Activated CD8-positive, alpha-beta T cell treated with anti-CD3 and anti-CD28 coated beads for 36 hours (primary cell): ENCODE measurements at regions not wholly inside any gene's neighbourhood (a gene's known extent, or its start where the extent isn't known, plus 50 kb on each side); places are given as distances from the start of the nearest gene placed in this dataset.

Experiments used
- ATAC-seq: fragments of 200-7000 bp; cut with Tn5 transposase; one replicate; pipeline ENCODE4 v1.10.0; 2021; ENCODE audit warnings: mild to moderate bottlenecking, moderate library complexity
- CTCF ChIA-PET: fragments of 350-600 bp; sonication (Branson Sonifier 250); formaldehyde crosslinking; loops from one replicate; lab custom pipeline; 2021; ENCODE audit warnings: antibody characterized with exemption; lab: Charles Lee
- POLR2A ChIA-PET: fragments of 350-600 bp; sonication (Branson Sonifier 250); formaldehyde crosslinking; loops from one replicate; lab custom pipeline; 2021; ENCODE audit warnings: antibody characterized with exemption; lab: Charles Lee
- DNase-seq: peaks from one replicate; pipeline ENCODE4 v3.0.0-alpha.2; 2020
- H3K27ac Mint-ChIP-seq: one replicate; pipeline ENCODE4 v1.8.0; 2021; ENCODE audit warnings: mild to moderate bottlenecking, mixed read lengths
- H3K27me3 Mint-ChIP-seq: one replicate; pipeline ENCODE4 v1.8.0; 2021; ENCODE audit warnings: mixed read lengths
- H3K36me3 Mint-ChIP-seq: one replicate; pipeline ENCODE4 v1.8.0; 2021; ENCODE audit warnings: low read depth, mixed read lengths
- H3K4me1 Mint-ChIP-seq: one replicate; pipeline ENCODE4 v1.8.0; 2021; ENCODE audit warnings: low read depth, mixed read lengths
- H3K4me3 Mint-ChIP-seq: one replicate; pipeline ENCODE4 v1.8.0; 2021; ENCODE audit warnings: mild to moderate bottlenecking, moderate library complexity, mixed read lengths
- H3K9me3 Mint-ChIP-seq: one replicate; pipeline ENCODE4 v1.8.0; 2021; ENCODE audit warnings: mixed read lengths
- CTCF ChIP-seq: fragments of 200-600 bp; IDR thresholded peaks from one replicate; pipeline ENCODE4 v1.8.0; 2022; ENCODE audit warnings: antibody characterized with exemption, mild to moderate bottlenecking
- intact Hi-C: fragments of 100-400 bp; cut with micrococcal nuclease; formaldehyde crosslinking; loops from one replicate; pipeline ENCODE4 v1.10.0; 2022

GRCh38 chr2:48145845-48146452, 168.5 kb upstream of the FOXN2 start:
- peaks cover 2% of the 10 kb centered on the region for H3K36me3 Mint-ChIP-seq
- ChIA-PET POLR2A (interaction anchor here (0.6 to 1.3 kb wide), 2 partner anchors 10 to 270 kb away, joined by 3 to 4 read pairs; no protein-coding TSS in a partner anchor), CTCF (interaction anchor here (1.0 to 1.1 kb wide), 3 partner anchors 11 to 289 kb away, joined by 3 read pairs; no protein-coding TSS in a partner anchor)
- ATAC-seq (peak; percentile 78), DNase-seq (peak; percentile 38)
- H3K9me3 Mint-ChIP-seq = no peaks in the 10 kb centered on the region
- H3K27me3 Mint-ChIP-seq = no peaks in the 10 kb centered on the region
- peak overlapping the region; percentile 77 for H3K27ac Mint-ChIP-seq
- TF ChIP-seq CTCF = no peak
- intact Hi-C loops = no loop called here
- H3K4me1 Mint-ChIP-seq = peaks cover 21% of the 10 kb centered on the region
- no peak overlapping the region for H3K4me3 Mint-ChIP-seq

- CTCF ChIA-PET = interaction anchor here (1.0 to 1.1 kb wide), 2 partner anchors 11 to 289 kb away, joined by 3 read pairs; no protein-coding TSS in a partner anchor
Observed at GRCh38 chr2:48146552-48146951, 167.9 kb upstream of the FOXN2 start.

GRCh38 chr2:48147719-48148118, 166.8 kb upstream of the FOXN2 start:
- CTCF ChIA-PET = interaction anchor here (1.0 kb wide), 1 partner anchor 23 kb away, joined by 3 read pairs; no protein-coding TSS in a partner anchor
- no peaks in the 10 kb centered on the region for H3K9me3 Mint-ChIP-seq
- TF ChIP-seq CTCF = no peak
- H3K4me1 Mint-ChIP-seq = peaks cover 21% of the 10 kb centered on the region
- POLR2A ChIA-PET = no interaction called here
- peaks cover 2% of the 10 kb centered on the region for H3K36me3 Mint-ChIP-seq
- ATAC-seq = no peak
- DNase-seq = no peak
- intact Hi-C loops = no loop called here
- no peak overlapping the region for H3K4me3 Mint-ChIP-seq
- no peaks in the 10 kb centered on the region for H3K27me3 Mint-ChIP-seq
- H3K27ac Mint-ChIP-seq = no peak overlapping the region

More at GRCh38 chr2:48146552-48146951, 167.9 kb upstream of the FOXN2 start:
- peak overlapping the region; percentile 77 for H3K27ac Mint-ChIP-seq
- intact Hi-C loops = no loop called here
- DNase-seq (peak; percentile 18), ATAC-seq (peak; percentile 32)
- TF ChIP-seq CTCF = no peak
- peaks cover 21% of the 10 kb centered on the region for H3K4me1 Mint-ChIP-seq
- H3K9me3 Mint-ChIP-seq = no peaks in the 10 kb centered on the region
- peaks cover 2% of the 10 kb centered on the region for H3K36me3 Mint-ChIP-seq
- POLR2A ChIA-PET = interaction anchor here (1.3 kb wide), 1 partner anchor 11 kb away, joined by 4 read pairs; no protein-coding TSS in a partner anchor
- H3K27me3 Mint-ChIP-seq = no peaks in the 10 kb centered on the region
- no peak overlapping the region for H3K4me3 Mint-ChIP-seq

- Mint-ChIP-seq H3K4me3 (no peak overlapping the region), H3K27me3 (no peaks in the 10 kb centered on the region), H3K36me3 (peaks cover 2% of the 10 kb centered on the region), H3K9me3 (no peaks in the 10 kb centered on the region), H3K27ac (no peak overlapping the region), H3K4me1 (peaks cover 21% of the 10 kb centered on the region)
- intact Hi-C loops = no loop called here
- ChIA-PET POLR2A (no interaction called here), CTCF (no interaction called here)
- TF ChIP-seq CTCF = no peak
- ATAC-seq = no peak
- DNase-seq = no peak
Observed at GRCh38 chr2:48148841-48149430, 165.5 kb upstream of the FOXN2 start.

GRCh38 chr2:48157150-48157549, 157.3 kb upstream of the FOXN2 start:
- TF ChIP-seq CTCF = no peak
- Mint-ChIP-seq H3K27me3 (no peaks in the 10 kb centered on the region), H3K36me3 (peaks cover 2% of the 10 kb centered on the region), H3K4me1 (peaks cover 1% of the 10 kb centered on the region), H3K4me3 (no peak overlapping the region), H3K9me3 (peaks cover 17% of the 10 kb centered on the region), H3K27ac (no peak overlapping the region)
- ATAC-seq (no peak), DNase-seq (no peak)
- intact Hi-C loops = no loop called here
- ChIA-PET POLR2A (no interaction called here), CTCF (interaction anchor here (0.6 kb wide), 1 partner anchor 33 kb away, joined by 3 read pairs; no protein-coding TSS in a partner anchor)
